GM21576 (cell line): ENCODE measurements at regions not wholly inside any gene's neighbourhood (a gene's known extent, or its start where the extent isn't known, plus 50 kb on each side); places are given as distances from the start of the nearest gene placed in this dataset.

ENCODE experiments used
- ATAC-seq: cut with Tn5 transposase; IDR thresholded peaks from one replicate; pipeline ENCODE4 v1.9.1; 2021; ENCODE audit warnings: mild to moderate bottlenecking, moderate library complexity; ENCODE audit not compliant: unreplicated experiment

- ATAC-seq = no peak
Measured at GRCh38 chr7:84821671-84822534, 365.0 kb downstream of the SEMA3D start.

GRCh38 chr7:84820481-84820880 is 366.4 kb downstream of the SEMA3D start:
- ATAC-seq = no peak

GRCh38 chr7:84817016-84817415 is 369.8 kb downstream of the SEMA3D start:
- ATAC-seq = no peak

- no peak for ATAC-seq
Measured at GRCh38 chr7:84813376-84813775, 373.5 kb downstream of the SEMA3D start.

- no peak for ATAC-seq
Measured at GRCh38 chr7:84812021-84812420, 374.8 kb downstream of the SEMA3D start.

GRCh38 chr7:84811362-84811761 is 375.5 kb downstream of the SEMA3D start:
- ATAC-seq = no peak

- ATAC-seq = no peak
Measured at GRCh38 chr7:84809877-84810276, 377.0 kb downstream of the SEMA3D start.

GRCh38 chr7:84803979-84804378 is 382.9 kb downstream of the SEMA3D start:
- no peak for ATAC-seq

GRCh38 chr7:84801396-84801795 is 385.5 kb downstream of the SEMA3D start:
- ATAC-seq = no peak

- no peak for ATAC-seq
Measured at GRCh38 chr7:84800846-84801245, 386.0 kb downstream of the SEMA3D start.

- ATAC-seq = no peak
Measured at GRCh38 chr7:84799106-84799505, 387.8 kb downstream of the SEMA3D start.

GRCh38 chr7:84792231-84792893 is 394.5 kb downstream of the SEMA3D start:
- no peak for ATAC-seq

- no peak for ATAC-seq
Measured at GRCh38 chr7:84790882-84791281, 396.0 kb downstream of the SEMA3D start.

- no peak for ATAC-seq
Measured at GRCh38 chr7:84786073-84786472, 400.8 kb downstream of the SEMA3D start.

GRCh38 chr7:84784450-84784849 is 402.4 kb downstream of the SEMA3D start:
- ATAC-seq = no peak

- ATAC-seq = no peak
Measured at GRCh38 chr7:84783141-84783778, 403.6 kb downstream of the SEMA3D start.

- no peak for ATAC-seq
Measured at GRCh38 chr7:84781838-84782237, 405.0 kb downstream of the SEMA3D start.

- no peak for ATAC-seq
Measured at GRCh38 chr7:84780158-84781124, 406.4 kb downstream of the SEMA3D start.

GRCh38 chr7:84757761-84758160 is 429.1 kb downstream of the SEMA3D start:
- ATAC-seq = no peak

GRCh38 chr7:84746353-84746752 is 440.5 kb downstream of the SEMA3D start:
- ATAC-seq = no peak

- no peak for ATAC-seq
Measured at GRCh38 chr7:84744385-84744784, 442.5 kb downstream of the SEMA3D start.
